Stimulated activated naive B cell treated with anti-CD40 and anti-IgM and Interleukin-4, amounts not matched to agents 10 μg/mL and 1 μg/mL and 100 μg/mL, for 72 hours (primary cell): ENCODE measurements at regions not wholly inside any gene's neighbourhood (a gene's known extent, or its start where the extent isn't known, plus 50 kb on each side); places are given as distances from the start of the nearest gene placed in this dataset.
A peak's percentile ranks its signal among the peaks of the same experiment; 100 is the strongest.

Experiments
- ATAC-seq, 2 donors: fragments of 150-1000 bp; cut with Tn5 transposase; replicated peaks; 2 replicates each; pipeline ENCODE4 v1.10.0; 2021; ENCODE audit warnings: moderate library complexity in 1 of 2
- DNase-seq: peaks from one replicate; pipeline ENCODE4 v3.0.0; 2021
- H3K27ac Mint-ChIP-seq: one replicate; pipeline ENCODE4 v1.8.0; 2022; ENCODE audit warnings: mild to moderate bottlenecking, mixed read lengths
- H3K27me3 Mint-ChIP-seq, 2 donors: one replicate each; pipeline ENCODE4 v1.8.0; 2022; ENCODE audit warnings: mixed read lengths in 2 of 2
- H3K36me3 Mint-ChIP-seq, 2 donors: one replicate each; pipeline ENCODE4 v1.8.0; 2022; ENCODE audit warnings: mixed read lengths in 2 of 2, mild to moderate bottlenecking in 1 of 2
- H3K4me1 Mint-ChIP-seq, 2 donors: one replicate each; pipeline ENCODE4 v1.8.0; 2022; ENCODE audit warnings: mixed read lengths in 2 of 2, mild to moderate bottlenecking in 1 of 2
- H3K4me3 Mint-ChIP-seq, 2 donors: one replicate each; pipeline ENCODE4 v1.8.0; 2022; ENCODE audit warnings: mild to moderate bottlenecking in 2 of 2, mixed read lengths in 2 of 2, moderate library complexity in 1 of 2
- H3K9me3 Mint-ChIP-seq, 2 donors: one replicate each; pipeline ENCODE4 v1.8.0; 2022; ENCODE audit warnings: mixed read lengths in 2 of 2, mild to moderate bottlenecking in 1 of 2

DNA sequence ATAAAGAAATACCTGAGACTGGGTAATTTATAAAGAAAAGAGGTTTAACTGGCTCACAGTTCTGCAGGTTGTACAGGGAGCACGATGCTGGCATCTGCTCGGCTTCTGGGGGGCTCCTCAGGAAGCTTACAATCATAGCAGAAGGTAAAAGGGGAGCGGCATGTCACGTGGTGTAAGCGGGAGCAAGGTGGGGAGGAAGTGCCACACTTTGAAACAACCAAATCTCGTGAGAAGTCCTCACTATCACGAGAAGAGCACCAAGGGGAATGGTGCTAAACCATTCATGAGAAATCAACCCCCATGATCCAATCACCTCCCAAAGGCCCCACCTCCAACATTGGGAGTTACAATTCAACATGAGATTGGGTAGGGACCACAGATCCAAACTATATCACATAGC is 67.7 kb downstream of the AKR1B1 start:
- Mint-ChIP-seq H3K9me3 (no peaks in the 10 kb centered on the region), H3K36me3 (no peaks in the 10 kb centered on the region), H3K27me3 (peaks cover under 1 to 12% of the 10 kb centered on the region in 2 donors), H3K4me3 (no peak overlapping the region), H3K27ac (no peak overlapping the region), H3K4me1 (peaks cover 2 to 6% of the 10 kb centered on the region in 2 donors)
- DNase-seq (no peak), ATAC-seq (no peak)

GRCh38 chr7:134388336-134389019 is 70.4 kb downstream of the AKR1B1 start:
- no peak for DNase-seq
- H3K4me1 Mint-ChIP-seq: no peaks in the 10 kb centered on the region
- H3K36me3 Mint-ChIP-seq: no peaks in the 10 kb centered on the region
- H3K27ac Mint-ChIP-seq: no peak overlapping the region
- H3K4me3 Mint-ChIP-seq: no peak overlapping the region
- H3K27me3 Mint-ChIP-seq: peaks cover 3 to 7% of the 10 kb centered on the region in 2 donors
- H3K9me3 Mint-ChIP-seq: no peaks in the 10 kb centered on the region
- ATAC-seq: peak in 1 of 2 donors; percentile 14

DNA sequence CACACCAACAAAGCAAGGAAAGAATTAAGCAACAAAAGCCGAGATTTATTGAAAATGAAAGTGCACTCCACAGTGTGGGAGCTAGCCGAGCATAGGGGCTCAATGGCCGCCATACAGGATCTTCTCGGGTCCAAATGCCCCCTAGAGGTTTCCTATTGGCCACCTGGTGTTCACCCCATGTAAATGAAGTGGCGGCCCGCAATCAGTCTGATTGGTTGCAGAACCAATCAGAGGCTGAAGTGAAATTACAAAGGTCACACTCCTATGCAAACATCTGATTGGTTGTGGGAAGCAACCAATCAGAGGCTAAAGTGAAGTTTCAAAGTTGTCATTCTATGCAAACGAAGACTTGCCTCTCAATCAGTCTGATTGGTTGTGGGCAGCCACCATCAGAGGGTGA is 61.8 kb upstream of the SLC35B4 start:
- H3K4me3 Mint-ChIP-seq: no peak overlapping the region
- H3K9me3 Mint-ChIP-seq: peaks cover 2 to 4% of the 10 kb centered on the region in 2 donors
- H3K4me1 Mint-ChIP-seq: no peaks in the 10 kb centered on the region
- H3K36me3 Mint-ChIP-seq: no peaks in the 10 kb centered on the region
- H3K27me3 Mint-ChIP-seq: peaks cover 8 to 32% of the 10 kb centered on the region in 2 donors
- no peak for DNase-seq
- ATAC-seq: no peak
- H3K27ac Mint-ChIP-seq: no peak overlapping the region

GRCh38 chr7:134376693-134377092 is 60.0 kb upstream of the SLC35B4 start:
- peaks cover 11 to 37% of the 10 kb centered on the region in 2 donors for H3K27me3 Mint-ChIP-seq
- DNase-seq (no peak), ATAC-seq (no peak)
- H3K36me3 Mint-ChIP-seq: no peaks in the 10 kb centered on the region
- peaks cover 1 to 4% of the 10 kb centered on the region in 2 donors for H3K9me3 Mint-ChIP-seq
- no peak overlapping the region for H3K27ac Mint-ChIP-seq
- no peaks in the 10 kb centered on the region for H3K4me1 Mint-ChIP-seq
- no peak overlapping the region for H3K4me3 Mint-ChIP-seq

GRCh38 chr7:134375206-134375605 is 58.5 kb upstream of the SLC35B4 start:
- DNase-seq (no peak), ATAC-seq (no peak)
- Mint-ChIP-seq H3K4me1 (no peaks in the 10 kb centered on the region), H3K27me3 (peaks cover 12 to 34% of the 10 kb centered on the region in 2 donors), H3K9me3 (no peaks in the 10 kb centered on the region), H3K27ac (no peak overlapping the region), H3K4me3 (no peak overlapping the region), H3K36me3 (no peaks in the 10 kb centered on the region)

- H3K27ac Mint-ChIP-seq: no peak overlapping the region
Observed at GRCh38 chr7:134374791-134375190, 58.1 kb upstream of the SLC35B4 start.

GRCh38 chr7:134374291-134374690 is 57.6 kb upstream of the SLC35B4 start:
- H3K9me3 Mint-ChIP-seq: no peaks in the 10 kb centered on the region
- no peak for ATAC-seq
- no peak overlapping the region for H3K4me3 Mint-ChIP-seq
- DNase-seq: no peak
- peaks cover 18 to 37% of the 10 kb centered on the region in 2 donors for H3K27me3 Mint-ChIP-seq
- no peaks in the 10 kb centered on the region for H3K4me1 Mint-ChIP-seq
- H3K27ac Mint-ChIP-seq: no peak overlapping the region
- H3K36me3 Mint-ChIP-seq: no peaks in the 10 kb centered on the region

More at GRCh38 chr7:134374791-134375190, 58.1 kb upstream of the SLC35B4 start:
- Mint-ChIP-seq H3K4me1 (no peaks in the 10 kb centered on the region), H3K36me3 (no peaks in the 10 kb centered on the region), H3K27me3 (peaks cover 15 to 37% of the 10 kb centered on the region in 2 donors), H3K4me3 (no peak overlapping the region), H3K9me3 (no peaks in the 10 kb centered on the region)
- DNase-seq: no peak
- no peak for ATAC-seq

GRCh38 chr7:134372858-134373257 is 56.1 kb upstream of the SLC35B4 start:
- ATAC-seq: no peak
- Mint-ChIP-seq H3K36me3 (no peaks in the 10 kb centered on the region), H3K9me3 (no peaks in the 10 kb centered on the region), H3K4me3 (no peak overlapping the region), H3K27me3 (peaks cover 20 to 40% of the 10 kb centered on the region in 2 donors), H3K27ac (no peak overlapping the region), H3K4me1 (no peaks in the 10 kb centered on the region)
- no peak for DNase-seq

- ATAC-seq (no peak), DNase-seq (no peak)
- Mint-ChIP-seq H3K27me3 (peaks cover 20 to 38% of the 10 kb centered on the region in 2 donors), H3K9me3 (no peaks in the 10 kb centered on the region), H3K36me3 (no peaks in the 10 kb centered on the region), H3K4me1 (no peaks in the 10 kb centered on the region), H3K4me3 (no peak overlapping the region), H3K27ac (no peak overlapping the region)
Observed at GRCh38 chr7:134371971-134372370, 55.2 kb upstream of the SLC35B4 start.

- H3K36me3 Mint-ChIP-seq: no peaks in the 10 kb centered on the region
- ATAC-seq: no peak
- no peaks in the 10 kb centered on the region for H3K4me1 Mint-ChIP-seq
- H3K9me3 Mint-ChIP-seq: no peaks in the 10 kb centered on the region
- H3K27me3 Mint-ChIP-seq: peaks cover 20 to 37% of the 10 kb centered on the region in 2 donors
- H3K27ac Mint-ChIP-seq: no peak overlapping the region
- no peak for DNase-seq
- no peak overlapping the region for H3K4me3 Mint-ChIP-seq
Observed at GRCh38 chr7:134371536-134371935, 54.8 kb upstream of the SLC35B4 start.

- H3K4me3 Mint-ChIP-seq: no peak overlapping the region
Observed at GRCh38 chr7:134370135-134370534, 53.4 kb upstream of the SLC35B4 start.

GRCh38 chr7:134368851-134369544 is 52.3 kb upstream of the SLC35B4 start:
- H3K4me3 Mint-ChIP-seq: no peak overlapping the region
- DNase-seq: no peak
- H3K4me1 Mint-ChIP-seq: no peaks in the 10 kb centered on the region
- no peaks in the 10 kb centered on the region for H3K9me3 Mint-ChIP-seq
- peaks cover 27 to 30% of the 10 kb centered on the region in 2 donors for H3K27me3 Mint-ChIP-seq
- no peak overlapping the region for H3K27ac Mint-ChIP-seq
- H3K36me3 Mint-ChIP-seq: no peaks in the 10 kb centered on the region
- ATAC-seq: no peak

More at GRCh38 chr7:134370135-134370534, 53.4 kb upstream of the SLC35B4 start:
- H3K9me3 Mint-ChIP-seq: no peaks in the 10 kb centered on the region
- no peaks in the 10 kb centered on the region for H3K36me3 Mint-ChIP-seq
- peaks cover 25 to 37% of the 10 kb centered on the region in 2 donors for H3K27me3 Mint-ChIP-seq
- ATAC-seq (no peak), DNase-seq (no peak)
- H3K4me1 Mint-ChIP-seq: no peaks in the 10 kb centered on the region
- no peak overlapping the region for H3K27ac Mint-ChIP-seq

GRCh38 chr7:134367956-134368749 is 51.4 kb upstream of the SLC35B4 start:
- H3K27me3 Mint-ChIP-seq: peaks cover 25 to 29% of the 10 kb centered on the region in 2 donors
- H3K36me3 Mint-ChIP-seq: no peaks in the 10 kb centered on the region
- no peak overlapping the region for H3K4me3 Mint-ChIP-seq
- no peak overlapping the region for H3K27ac Mint-ChIP-seq
- ATAC-seq: no peak
- DNase-seq: no peak
- H3K9me3 Mint-ChIP-seq: no peaks in the 10 kb centered on the region
- H3K4me1 Mint-ChIP-seq: no peaks in the 10 kb centered on the region
